ENCODE measurements at regions not wholly inside any gene's neighbourhood (a gene's known extent, or its start where the extent isn't known, plus 50 kb on each side); places are given as distances from the start of the nearest gene placed in this dataset.

GRCh38 chr13:107250628-107251027 is 682.7 kb upstream of the ARGLU1 start:
- intact Hi-C loops (cut with micrococcal nuclease): no loop called here
- Histone ChIP-seq H3K4me2 (ENCODE audit: low read length) (no peak overlapping the region), H3K36me3 (ENCODE audit: control insufficient read depth in 1 of 2, insufficient read depth in 2 of 2, low read length in 2 of 2) (no peaks in the 10 kb centered on the region), H3K9ac (ENCODE audit: low read length) (no peak overlapping the region), H3K4me1 (ENCODE audit: control insufficient read depth in 1 of 2, insufficient read depth in 2 of 2, low read length in 2 of 2) (no peaks in the 10 kb centered on the region), H3K27ac (ENCODE audit: low read depth, low read length) (no peak overlapping the region), H3K79me2 (ENCODE audit: insufficient read depth, low read length) (no peaks in the 10 kb centered on the region), H3K9me3 (ENCODE audit: control insufficient read depth in 1 of 2, insufficient read depth in 1 of 2, low read depth in 1 of 2, low read length in 2 of 2) (peaks cover 0 to 5% of the 10 kb centered on the region in 2 experiments; a peak in 1 of 4 replicates), H2AFZ (ENCODE audit: low read depth, low read length, poor library complexity, severe bottlenecking) (no peak overlapping the region), H3K9me2 (ENCODE audit: insufficient read depth) (no peaks in the 10 kb centered on the region), H3K4me3 (replicated peaks in 1 of 2; ENCODE audit: low read depth in 1 of 2, low read length in 2 of 2) (no peak overlapping the region), H4K20me1 (ENCODE audit: insufficient read depth) (no peaks in the 10 kb centered on the region), H3K27me3 (ENCODE audit: insufficient read depth, low read length) (no peaks in the 10 kb centered on the region)
- TF ChIP-seq, protein P1, sequence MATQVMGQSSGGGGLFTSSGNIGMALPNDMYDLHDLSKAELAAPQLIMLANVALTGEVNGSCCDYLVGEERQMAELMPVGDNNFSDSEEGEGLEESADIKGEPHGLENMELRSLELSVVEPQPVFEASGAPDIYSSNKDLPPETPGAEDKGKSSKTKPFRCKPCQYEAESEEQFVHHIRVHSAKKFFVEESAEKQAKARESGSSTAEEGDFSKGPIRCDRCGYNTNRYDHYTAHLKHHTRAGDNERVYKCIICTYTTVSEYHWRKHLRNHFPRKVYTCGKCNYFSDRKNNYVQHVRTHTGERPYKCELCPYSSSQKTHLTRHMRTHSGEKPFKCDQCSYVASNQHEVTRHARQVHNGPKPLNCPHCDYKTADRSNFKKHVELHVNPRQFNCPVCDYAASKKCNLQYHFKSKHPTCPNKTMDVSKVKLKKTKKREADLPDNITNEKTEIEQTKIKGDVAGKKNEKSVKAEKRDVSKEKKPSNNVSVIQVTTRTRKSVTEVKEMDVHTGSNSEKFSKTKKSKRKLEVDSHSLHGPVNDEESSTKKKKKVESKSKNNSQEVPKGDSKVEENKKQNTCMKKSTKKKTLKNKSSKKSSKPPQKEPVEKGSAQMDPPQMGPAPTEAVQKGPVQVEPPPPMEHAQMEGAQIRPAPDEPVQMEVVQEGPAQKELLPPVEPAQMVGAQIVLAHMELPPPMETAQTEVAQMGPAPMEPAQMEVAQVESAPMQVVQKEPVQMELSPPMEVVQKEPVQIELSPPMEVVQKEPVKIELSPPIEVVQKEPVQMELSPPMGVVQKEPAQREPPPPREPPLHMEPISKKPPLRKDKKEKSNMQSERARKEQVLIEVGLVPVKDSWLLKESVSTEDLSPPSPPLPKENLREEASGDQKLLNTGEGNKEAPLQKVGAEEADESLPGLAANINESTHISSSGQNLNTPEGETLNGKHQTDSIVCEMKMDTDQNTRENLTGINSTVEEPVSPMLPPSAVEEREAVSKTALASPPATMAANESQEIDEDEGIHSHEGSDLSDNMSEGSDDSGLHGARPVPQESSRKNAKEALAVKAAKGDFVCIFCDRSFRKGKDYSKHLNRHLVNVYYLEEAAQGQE (IDR thresholded peaks at IDR 0.05; ENCODE audit: low read depth): no peak
- TF ChIP-seq POLR2AphosphoS5 (IDR thresholded peaks at IDR 0.05; ENCODE audit: low read depth, low read length): no peak
- TF ChIP-seq CTCF (IDR thresholded peaks at IDR 0.05 in 2 of 3, conservative IDR thresholded peaks at IDR 0.05 in 1 of 3; ENCODE audit: borderline replicate concordance in 1 of 3, insufficient read depth in 1 of 3, low read depth in 2 of 3, low read length in 2 of 3): no peak
- no peak for TF ChIP-seq EZH2phosphoT487 (IDR thresholded peaks at IDR 0.05; ENCODE audit: borderline replicate concordance)
- no peak for ATAC-seq
- CTCF ChIA-PET: no interaction called here
- RAD21 ChIA-PET (ENCODE audit: low non-redundant PET in 1 of 2, low total read pairs in 2 of 2, uncharacterized antibody in 2 of 2, unreplicated experiment in 2 of 2): no interaction called here
- BruUV-seq (replicated peaks): no TSS peak
- no peak for DNase-seq (ENCODE audit: low read depth, low spot score)
- POLR2A ChIA-PET: no interaction called here
